Loucy (cell line): ENCODE measurements at regions not wholly inside any gene's neighbourhood (a gene's known extent, or its start where the extent isn't known, plus 50 kb on each side); places are given as distances from the start of the nearest gene placed in this dataset.

Experiments used
- H2AFZ ChIP-seq: fragments of 200-600 bp; sonication (generic); 2 replicates; pipeline ENCODE4 v1.6.0; 2016; ENCODE audit warnings: antibody characterized with exemption, mild to moderate bottlenecking, low read length, moderate library complexity
- H3F3A ChIP-seq: fragments of 200-600 bp; 2 replicates; pipeline ENCODE4 v1.6.0; 2016; ENCODE audit warnings: antibody characterized with exemption, low read depth, mild to moderate bottlenecking
- H3K27me3 ChIP-seq: fragments of 200-600 bp; sonication (generic); 2 replicates; pipeline ENCODE4 v1.6.1; 2014; ENCODE audit warnings: low read length, mild to moderate bottlenecking; ENCODE audit not compliant: insufficient read depth, poor library complexity, severe bottlenecking
- H3K36me3 ChIP-seq: fragments of 200-600 bp; sonication (generic); 2 replicates; pipeline ENCODE4 v1.6.1; 2016; ENCODE audit warnings: low read length; ENCODE audit not compliant: insufficient read depth
- H3K4me1 ChIP-seq: fragments of 200-600 bp; sonication (generic); 2 replicates; pipeline ENCODE4 v1.5.1; 2014; ENCODE audit warnings: low read length, mild to moderate bottlenecking; ENCODE audit not compliant: insufficient read depth, poor library complexity, severe bottlenecking
- H3K4me2 ChIP-seq: fragments of 200-600 bp; sonication (generic); 2 replicates; pipeline ENCODE4 v1.6.0; 2014; ENCODE audit warnings: antibody characterized with exemption, low read length, low read depth, mild to moderate bottlenecking; ENCODE audit not compliant: poor library complexity, severe bottlenecking
- H3K4me3 ChIP-seq: fragments of 200-600 bp; sonication (generic); 2 replicates; pipeline ENCODE4 v1.5.1; 2014; ENCODE audit warnings: low read length, mild to moderate bottlenecking, mixed read lengths; ENCODE audit not compliant: poor library complexity, severe bottlenecking
- H3K79me2 ChIP-seq: fragments of 200-600 bp; sonication (generic); 2 replicates; pipeline ENCODE4 v1.6.1; 2014; ENCODE audit warnings: low read length; ENCODE audit not compliant: insufficient read depth
- H3K9ac ChIP-seq: fragments of 200-600 bp; sonication (generic); 2 replicates; pipeline ENCODE4 v1.6.0; 2014; ENCODE audit warnings: mild to moderate bottlenecking, low read depth, low read length, moderate library complexity; ENCODE audit not compliant: poor library complexity, severe bottlenecking
- H3K9me2 ChIP-seq: fragments of 200-600 bp; sonication (generic); replicated peaks from 2 replicates; pipeline ENCODE4 v1.6.1; 2016; ENCODE audit warnings: low read depth, low read length, mixed read lengths
- H3K9me3 ChIP-seq: fragments of 200-600 bp; sonication (generic); 2 replicates; pipeline ENCODE4 v1.6.1; 2014; ENCODE audit warnings: mild to moderate bottlenecking, antibody characterized with exemption, low read length, low read depth; ENCODE audit not compliant: insufficient read depth
- H4K20me1 ChIP-seq: fragments of 200-600 bp; sonication (generic); 2 replicates; pipeline ENCODE4 v1.6.0; 2014; ENCODE audit warnings: antibody characterized with exemption, low read length, mild to moderate bottlenecking; ENCODE audit not compliant: insufficient read depth, poor library complexity, severe bottlenecking
- EZH2phosphoT487 ChIP-seq: fragments of 200-600 bp; IDR thresholded peaks from 2 replicates; pipeline ENCODE4 v1.6.1; 2018; ENCODE audit warnings: antibody characterized with exemption, mild to moderate bottlenecking, moderate library complexity, borderline replicate concordance
- TF ChIP-seq, protein P1 (sequence below): fragments of 200-600 bp; sonication (generic); conservative IDR thresholded peaks from 2 replicates; pipeline ENCODE4 v1.5.1; 2014; ENCODE audit warnings: mild to moderate bottlenecking, antibody characterized with exemption, low read length

DNA sequence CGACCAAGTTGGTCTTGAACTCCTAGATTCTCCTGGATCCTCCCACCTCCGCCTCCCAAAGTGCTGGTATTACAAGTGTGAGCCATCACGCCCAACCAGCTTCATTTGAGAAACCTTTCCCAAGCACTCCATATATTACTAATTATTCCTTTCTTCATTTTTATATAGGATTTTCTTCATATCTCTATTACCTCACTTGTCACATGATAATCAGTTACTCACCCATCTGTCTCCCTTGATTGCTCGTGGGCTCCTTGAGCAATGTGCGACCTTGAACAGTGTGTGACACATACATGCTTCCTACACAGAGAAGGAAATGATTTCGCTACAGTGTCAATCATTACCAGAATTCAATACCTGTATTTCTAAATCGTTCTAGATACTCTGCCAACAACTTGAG is 110.7 kb upstream of the C2CD4B start:
- no peaks in the 10 kb centered on the region for H3K9me2 ChIP-seq
- H3K4me3 ChIP-seq = no peak overlapping the region
- no peaks in the 10 kb centered on the region for H4K20me1 ChIP-seq
- no peak for TF ChIP-seq EZH2phosphoT487
- TF ChIP-seq, protein P1, sequence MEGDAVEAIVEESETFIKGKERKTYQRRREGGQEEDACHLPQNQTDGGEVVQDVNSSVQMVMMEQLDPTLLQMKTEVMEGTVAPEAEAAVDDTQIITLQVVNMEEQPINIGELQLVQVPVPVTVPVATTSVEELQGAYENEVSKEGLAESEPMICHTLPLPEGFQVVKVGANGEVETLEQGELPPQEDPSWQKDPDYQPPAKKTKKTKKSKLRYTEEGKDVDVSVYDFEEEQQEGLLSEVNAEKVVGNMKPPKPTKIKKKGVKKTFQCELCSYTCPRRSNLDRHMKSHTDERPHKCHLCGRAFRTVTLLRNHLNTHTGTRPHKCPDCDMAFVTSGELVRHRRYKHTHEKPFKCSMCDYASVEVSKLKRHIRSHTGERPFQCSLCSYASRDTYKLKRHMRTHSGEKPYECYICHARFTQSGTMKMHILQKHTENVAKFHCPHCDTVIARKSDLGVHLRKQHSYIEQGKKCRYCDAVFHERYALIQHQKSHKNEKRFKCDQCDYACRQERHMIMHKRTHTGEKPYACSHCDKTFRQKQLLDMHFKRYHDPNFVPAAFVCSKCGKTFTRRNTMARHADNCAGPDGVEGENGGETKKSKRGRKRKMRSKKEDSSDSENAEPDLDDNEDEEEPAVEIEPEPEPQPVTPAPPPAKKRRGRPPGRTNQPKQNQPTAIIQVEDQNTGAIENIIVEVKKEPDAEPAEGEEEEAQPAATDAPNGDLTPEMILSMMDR = no peak
- no peaks in the 10 kb centered on the region for H3K79me2 ChIP-seq
- H3K27me3 ChIP-seq = no peaks in the 10 kb centered on the region
- no peaks in the 10 kb centered on the region for H3F3A ChIP-seq
- peaks cover 1% of the 10 kb centered on the region; the same call in 1 of the 2 replicates for H3K9me3 ChIP-seq
- H3K4me1 ChIP-seq = no peaks in the 10 kb centered on the region
- no peaks in the 10 kb centered on the region for H3K36me3 ChIP-seq
- H3K4me2 ChIP-seq = no peak overlapping the region
- no peak overlapping the region for H2AFZ ChIP-seq
- no peak overlapping the region for H3K9ac ChIP-seq

DNA sequence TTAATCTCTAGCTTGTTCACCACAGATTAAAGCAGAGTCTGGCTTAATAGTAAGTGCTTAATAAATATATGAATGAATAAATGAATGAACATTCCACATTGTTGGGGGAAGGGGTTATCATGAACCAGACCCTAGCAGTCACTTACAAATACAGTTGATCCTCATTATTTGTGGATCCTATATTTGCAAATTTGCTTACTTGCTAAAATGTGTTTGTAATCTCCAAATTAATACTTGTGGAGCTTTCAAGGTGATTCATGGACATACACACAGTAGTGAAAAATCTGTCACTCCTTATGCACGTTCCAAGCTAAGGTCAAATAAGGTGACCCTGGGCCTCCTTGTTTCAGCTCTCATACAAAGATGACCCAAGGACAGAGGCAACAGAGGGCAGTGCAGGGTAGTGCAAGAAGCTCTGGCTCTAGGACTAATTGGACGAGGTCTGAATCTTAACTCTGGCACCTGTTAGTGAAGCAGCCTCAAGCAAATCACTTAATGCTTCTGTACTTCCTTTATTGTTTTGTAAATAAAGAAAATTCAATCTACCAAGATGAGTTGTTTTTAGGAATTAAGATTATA is 112.8 kb upstream of the C2CD4B start:
- Histone ChIP-seq H3K27me3 (no peaks in the 10 kb centered on the region), H3K9ac (no peak overlapping the region), H3K4me3 (no peak overlapping the region), H3K9me2 (no peaks in the 10 kb centered on the region), H3K79me2 (no peaks in the 10 kb centered on the region), H2AFZ (no peak overlapping the region), H4K20me1 (no peaks in the 10 kb centered on the region), H3F3A (no peaks in the 10 kb centered on the region), H3K36me3 (no peaks in the 10 kb centered on the region), H3K9me3 (no peaks in the 10 kb centered on the region), H3K4me1 (no peaks in the 10 kb centered on the region), H3K4me2 (no peak overlapping the region)
- no peak for TF ChIP-seq EZH2phosphoT487
- TF ChIP-seq, protein P1 = no peak

DNA sequence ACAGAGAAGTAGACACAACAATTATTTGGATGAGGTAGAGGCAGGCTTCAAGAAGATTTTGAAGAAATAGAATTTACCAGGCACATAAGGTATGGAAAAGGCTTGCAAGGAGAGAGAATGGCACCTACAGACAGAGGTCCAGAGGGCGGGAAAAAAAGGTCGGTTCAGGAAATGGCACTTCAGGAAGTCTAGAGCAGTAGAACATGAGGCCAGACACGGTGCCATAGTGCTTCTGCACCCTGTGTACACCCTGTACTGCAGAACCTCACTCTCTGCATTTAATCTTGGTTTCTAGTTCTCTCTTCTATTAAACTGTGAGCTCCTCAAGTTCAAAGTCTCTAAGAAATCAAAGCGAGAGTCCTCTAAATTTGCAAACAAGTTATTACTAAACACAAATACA is 113.4 kb upstream of the C2CD4B start:
- H3K36me3 ChIP-seq = no peaks in the 10 kb centered on the region
- no peaks in the 10 kb centered on the region for H3K4me1 ChIP-seq
- H3K4me2 ChIP-seq = no peak overlapping the region
- no peak overlapping the region for H3K4me3 ChIP-seq
- no peaks in the 10 kb centered on the region for H3K27me3 ChIP-seq
- no peaks in the 10 kb centered on the region for H3K79me2 ChIP-seq
- no peak overlapping the region for H2AFZ ChIP-seq
- H3K9me3 ChIP-seq = no peaks in the 10 kb centered on the region
- no peaks in the 10 kb centered on the region for H3K9me2 ChIP-seq
- H3K9ac ChIP-seq = no peak overlapping the region
- H3F3A ChIP-seq = no peaks in the 10 kb centered on the region
- TF ChIP-seq EZH2phosphoT487 = no peak
- TF ChIP-seq, protein P1 = no peak
- H4K20me1 ChIP-seq = no peaks in the 10 kb centered on the region
